Fibroblast of the conjunctiva (primary cell): ENCODE measurements at regions not wholly inside any gene's neighbourhood (a gene's known extent, or its start where the extent isn't known, plus 50 kb on each side); places are given as distances from the start of the nearest gene placed in this dataset.
A peak's percentile ranks its signal among the peaks of the same experiment; 100 is the strongest.
"Not testable (repeated sequence)": the region's sequence is repeated elsewhere in the genome, so short reads cannot be mapped to it uniquely, and the experiment has no call there.

Source experiments
- DNase-seq: peaks from one replicate; pipeline ENCODE4 v3.0.0-alpha.2; 2010; ENCODE audit warnings: low read depth

GRCh38 chr10:78650122-78650521, 418.6 kb upstream of the ZMIZ1 start:
- no peak for DNase-seq

GRCh38 chr10:78651287-78651686, 417.5 kb upstream of the ZMIZ1 start:
- no peak for DNase-seq

- no peak for DNase-seq
These were observed 415.2 kb upstream of the ZMIZ1 start for GRCh38 chr10:78653555-78653954.

GRCh38 chr10:78654047-78654590, 414.6 kb upstream of the ZMIZ1 start:
- DNase-seq: no peak

- DNase-seq: no peak
These were observed 412.8 kb upstream of the ZMIZ1 start for GRCh38 chr10:78655979-78656378.

GRCh38 chr10:78656417-78657162, 412.2 kb upstream of the ZMIZ1 start:
- DNase-seq: no peak

- peak; percentile 22 for DNase-seq
These were observed 411.5 kb upstream of the ZMIZ1 start for GRCh38 chr10:78657163-78657861.

- DNase-seq: no peak
These were observed 411.0 kb upstream of the ZMIZ1 start for GRCh38 chr10:78657862-78658165.

- no peak for DNase-seq
These were observed 409.8 kb upstream of the ZMIZ1 start for GRCh38 chr10:78658645-78659597.

- DNase-seq: no peak
These were observed 409.2 kb upstream of the ZMIZ1 start for GRCh38 chr10:78659598-78659967.

GRCh38 chr10:78660446-78661106, 408.2 kb upstream of the ZMIZ1 start:
- DNase-seq: no peak

- no peak for DNase-seq
These were observed 405.0 kb upstream of the ZMIZ1 start for GRCh38 chr10:78663721-78664120.

- DNase-seq: peak; percentile 8
These were observed 403.7 kb upstream of the ZMIZ1 start for GRCh38 chr10:78664929-78665553.

- no peak for DNase-seq
These were observed 395.8 kb upstream of the ZMIZ1 start for GRCh38 chr10:78672918-78673317.

GRCh38 chr10:78681141-78681540, 387.6 kb upstream of the ZMIZ1 start:
- not testable (repeated sequence) for DNase-seq

GRCh38 chr10:78681986-78682385, 386.8 kb upstream of the ZMIZ1 start:
- DNase-seq: not testable (repeated sequence)

- DNase-seq: no peak
These were observed 383.8 kb upstream of the ZMIZ1 start for GRCh38 chr10:78684947-78685346.

GRCh38 chr10:78685466-78686103, 383.2 kb upstream of the ZMIZ1 start:
- no peak for DNase-seq

- no peak for DNase-seq
These were observed 382.2 kb upstream of the ZMIZ1 start for GRCh38 chr10:78686444-78687060.

GRCh38 chr10:78687626-78688025, 381.1 kb upstream of the ZMIZ1 start:
- DNase-seq: peak; percentile 13
